ENCODE measurements at regions not wholly inside any gene's neighbourhood (a gene's known extent, or its start where the extent isn't known, plus 50 kb on each side); places are given as distances from the start of the nearest gene placed in this dataset.
"Not testable (repeated sequence)": the region's sequence is repeated elsewhere in the genome, so short reads cannot be mapped to it uniquely, and the experiment has no call there.

DNA sequence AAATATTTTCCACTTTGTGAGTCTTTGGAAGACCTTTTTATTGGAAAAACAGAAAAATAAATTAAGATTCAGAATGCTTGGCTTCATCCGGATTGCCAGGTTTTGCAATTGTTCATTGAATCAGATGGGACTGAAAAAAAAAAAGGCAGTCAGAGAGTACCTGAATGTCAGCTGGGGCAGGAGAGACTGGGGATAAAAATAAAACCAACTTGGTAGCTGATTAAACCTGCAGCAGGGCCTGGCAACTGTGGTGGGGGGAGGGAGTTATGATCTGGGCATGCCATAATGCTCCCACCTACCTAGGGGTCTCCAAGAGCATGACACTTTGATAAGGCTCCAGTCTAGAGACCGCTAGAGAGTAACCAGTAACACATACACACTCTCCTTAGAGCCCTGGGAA, 454.4 kb downstream of the DTWD2 start:
- no peak for DNase-seq
- Mint-ChIP-seq H3K4me3 (no peak overlapping the region), H3K36me3 (no peaks in the 10 kb centered on the region), H3K4me1 (no peaks in the 10 kb centered on the region), H3K27ac (no peak overlapping the region), H3K27me3 (no peaks in the 10 kb centered on the region), H3K9me3 (peaks cover 2% of the 10 kb centered on the region)
- CTCF ChIA-PET: interaction anchor here (0.7 kb wide), 1 partner anchor 77 kb away, joined by 3 read pairs; no protein-coding TSS in a partner anchor

DNA sequence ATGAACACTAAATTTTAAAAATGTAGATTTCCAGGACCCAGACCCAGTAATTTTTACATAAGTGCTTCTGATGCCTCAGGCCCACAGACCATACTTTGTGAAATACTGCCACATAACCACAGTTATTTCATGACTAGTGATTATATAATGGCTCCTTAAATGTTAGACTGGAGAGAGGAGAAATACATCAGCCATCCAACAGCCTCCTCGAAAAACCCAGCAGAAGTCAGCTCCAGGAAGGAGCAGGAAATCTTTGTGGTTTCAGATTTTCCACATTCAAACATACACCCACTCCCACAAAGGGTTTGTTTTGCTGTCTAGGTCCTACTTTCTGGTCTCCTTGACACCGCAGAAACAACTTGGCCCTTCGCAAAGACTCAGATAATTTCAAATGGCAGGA, 455.2 kb downstream of the DTWD2 start:
- no peaks in the 10 kb centered on the region for H3K4me1 Mint-ChIP-seq
- no peaks in the 10 kb centered on the region for H3K9me3 Mint-ChIP-seq
- H3K27me3 Mint-ChIP-seq: no peaks in the 10 kb centered on the region
- H3K36me3 Mint-ChIP-seq: no peaks in the 10 kb centered on the region
- no peak for DNase-seq
- H3K4me3 Mint-ChIP-seq: no peak overlapping the region
- H3K27ac Mint-ChIP-seq: no peak overlapping the region
- CTCF ChIA-PET: no interaction called here

DNA sequence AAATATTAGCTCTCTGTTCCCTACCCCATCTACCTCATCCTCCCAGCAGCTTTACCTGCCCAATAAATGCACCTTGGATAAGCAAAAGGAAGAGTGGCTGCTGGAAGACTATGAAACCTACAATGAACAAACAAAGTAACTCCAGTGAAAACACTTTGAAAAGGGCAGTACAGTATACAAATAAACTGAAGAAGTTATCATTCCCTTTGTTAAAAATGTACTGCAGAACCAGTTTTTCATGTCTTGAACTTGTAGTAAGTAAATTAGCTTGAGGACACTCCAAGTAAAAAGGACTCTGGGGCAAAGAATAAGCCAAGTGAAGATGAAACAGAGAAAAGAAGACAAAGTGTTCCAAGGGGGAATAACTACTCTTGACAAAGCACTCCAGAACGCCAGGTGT, 457.1 kb downstream of the DTWD2 start:
- Mint-ChIP-seq H3K9me3 (no peaks in the 10 kb centered on the region), H3K27ac (no peak overlapping the region), H3K4me1 (no peaks in the 10 kb centered on the region), H3K27me3 (no peaks in the 10 kb centered on the region), H3K4me3 (no peak overlapping the region), H3K36me3 (no peaks in the 10 kb centered on the region)
- CTCF ChIA-PET: no interaction called here
- DNase-seq: no peak

DNA sequence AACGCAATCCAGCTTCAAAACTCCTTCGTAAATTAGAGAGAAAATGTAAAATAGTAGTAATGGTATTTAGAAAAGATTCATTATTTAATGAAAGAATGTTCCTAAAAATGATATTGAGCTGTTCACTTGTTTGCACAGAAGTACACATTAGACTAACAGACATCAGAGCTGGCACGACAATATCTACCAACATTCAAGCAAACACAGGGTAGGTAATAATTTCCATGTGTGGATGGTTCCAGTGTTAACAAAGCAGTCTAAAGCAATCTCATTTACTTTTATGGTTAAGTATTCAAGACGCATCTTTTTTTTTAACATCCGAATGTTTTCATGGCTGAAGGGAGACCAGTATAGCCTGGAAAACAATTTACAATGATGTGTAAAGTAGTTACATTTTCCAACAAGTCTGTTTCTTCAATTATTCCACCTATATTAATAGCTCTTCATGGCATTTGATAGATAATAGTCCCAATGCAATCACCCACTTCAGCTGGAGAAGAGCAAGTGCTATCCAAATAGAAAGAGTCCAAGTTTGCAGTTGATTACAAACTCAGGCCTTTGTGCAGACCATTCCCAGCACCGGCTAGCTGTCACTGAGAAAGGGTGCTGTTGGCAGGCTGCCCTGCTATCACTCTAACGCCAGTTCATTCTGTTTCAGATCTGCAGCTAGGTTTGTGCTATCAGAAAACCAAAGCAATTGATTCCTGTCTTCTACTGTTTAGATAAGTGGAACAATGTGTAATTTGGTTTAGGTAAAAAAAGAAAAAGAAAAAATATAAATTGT, 458.8 kb downstream of the DTWD2 start:
- CTCF ChIA-PET: interaction anchor here (0.5 kb wide), 1 partner anchor 1973 kb away, joined by 3 read pairs; no protein-coding TSS in a partner anchor
- Mint-ChIP-seq H3K27ac (no peak overlapping the region), H3K4me3 (no peak overlapping the region), H3K36me3 (no peaks in the 10 kb centered on the region), H3K27me3 (no peaks in the 10 kb centered on the region), H3K9me3 (no peaks in the 10 kb centered on the region), H3K4me1 (no peaks in the 10 kb centered on the region)
- no peak for DNase-seq

DNA sequence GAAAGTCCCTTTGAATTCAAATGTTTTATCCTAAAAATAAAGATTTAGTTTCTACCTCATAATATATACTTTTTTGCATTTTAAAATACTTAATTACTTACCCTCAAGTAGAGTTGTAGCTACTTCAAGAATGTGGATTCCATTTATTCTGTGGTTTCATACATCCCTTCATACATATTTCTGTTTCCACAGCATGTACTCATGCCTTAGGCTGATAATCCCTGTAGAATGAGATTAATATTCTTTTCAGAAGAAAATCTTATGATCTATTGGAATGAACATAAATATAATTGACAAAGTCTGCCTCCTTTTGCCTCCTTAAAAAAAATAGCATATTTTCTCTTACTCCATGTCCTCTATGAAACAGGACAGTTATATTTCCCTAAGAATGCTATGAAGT, 465.7 kb downstream of the DTWD2 start:
- no peak for DNase-seq
- no peaks in the 10 kb centered on the region for H3K27me3 Mint-ChIP-seq
- H3K4me1 Mint-ChIP-seq: no peaks in the 10 kb centered on the region
- CTCF ChIA-PET: no interaction called here
- no peak overlapping the region for H3K27ac Mint-ChIP-seq
- H3K4me3 Mint-ChIP-seq: no peak overlapping the region
- H3K36me3 Mint-ChIP-seq: no peaks in the 10 kb centered on the region
- H3K9me3 Mint-ChIP-seq: no peaks in the 10 kb centered on the region

GRCh38 chr5:118520771-118521415, 467.5 kb downstream of the DTWD2 start:
- Mint-ChIP-seq H3K4me3 (no peak overlapping the region), H3K36me3 (no peaks in the 10 kb centered on the region), H3K27ac (no peak overlapping the region), H3K9me3 (no peaks in the 10 kb centered on the region), H3K4me1 (no peaks in the 10 kb centered on the region), H3K27me3 (no peaks in the 10 kb centered on the region)
- DNase-seq: no peak
- CTCF ChIA-PET: no interaction called here

DNA sequence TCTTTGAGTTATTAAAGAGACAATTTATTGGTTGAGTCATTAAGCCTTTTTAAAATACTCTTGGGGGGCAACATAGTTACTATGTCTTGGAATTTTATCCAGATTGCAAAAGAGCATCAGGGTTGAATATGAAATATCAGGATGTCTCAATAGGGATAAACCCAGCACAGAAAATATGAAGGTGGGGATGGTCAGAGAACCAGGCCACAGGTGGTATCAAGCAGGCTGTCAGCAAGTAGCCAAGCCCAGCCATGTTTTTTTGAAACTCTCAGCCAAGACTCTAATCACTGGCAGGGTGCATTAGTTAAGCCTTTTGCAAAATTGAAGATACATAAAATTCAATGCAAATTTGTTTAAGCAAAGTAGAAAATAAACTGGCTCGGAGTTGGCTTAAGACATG, 468.9 kb downstream of the DTWD2 start:
- Mint-ChIP-seq H3K9me3 (no peaks in the 10 kb centered on the region), H3K36me3 (no peaks in the 10 kb centered on the region), H3K4me1 (no peaks in the 10 kb centered on the region), H3K4me3 (no peak overlapping the region), H3K27me3 (no peaks in the 10 kb centered on the region), H3K27ac (no peak overlapping the region)
- CTCF ChIA-PET: no interaction called here
- DNase-seq: no peak

- H3K4me3 Mint-ChIP-seq: no peak overlapping the region
- no peaks in the 10 kb centered on the region for H3K36me3 Mint-ChIP-seq
- no peak overlapping the region for H3K27ac Mint-ChIP-seq
- no peaks in the 10 kb centered on the region for H3K4me1 Mint-ChIP-seq
- H3K27me3 Mint-ChIP-seq: no peaks in the 10 kb centered on the region
- DNase-seq: no peak
- CTCF ChIA-PET: no interaction called here
- no peaks in the 10 kb centered on the region for H3K9me3 Mint-ChIP-seq
These were observed 469.6 kb downstream of the DTWD2 start for GRCh38 chr5:118518720-118519119.

GRCh38 chr5:118511846-118512245, 476.5 kb downstream of the DTWD2 start:
- H3K9me3 Mint-ChIP-seq: no peaks in the 10 kb centered on the region
- H3K4me3 Mint-ChIP-seq: no peak overlapping the region
- DNase-seq: no peak
- H3K27ac Mint-ChIP-seq: no peak overlapping the region
- CTCF ChIA-PET: interaction anchor here (0.7 kb wide), 1 partner anchor 53 kb away, joined by 3 read pairs; no protein-coding TSS in a partner anchor
- no peaks in the 10 kb centered on the region for H3K4me1 Mint-ChIP-seq
- no peaks in the 10 kb centered on the region for H3K27me3 Mint-ChIP-seq
- no peaks in the 10 kb centered on the region for H3K36me3 Mint-ChIP-seq

- H3K36me3 Mint-ChIP-seq: no peaks in the 10 kb centered on the region
- no peaks in the 10 kb centered on the region for H3K4me1 Mint-ChIP-seq
- H3K9me3 Mint-ChIP-seq: peaks cover 15% of the 10 kb centered on the region
- H3K27me3 Mint-ChIP-seq: no peaks in the 10 kb centered on the region
- DNase-seq: no peak
- no peak overlapping the region for H3K4me3 Mint-ChIP-seq
- CTCF ChIA-PET: no interaction called here
- H3K27ac Mint-ChIP-seq: no peak overlapping the region
These were observed 482.0 kb downstream of the DTWD2 start for GRCh38 chr5:118506217-118506852.

GRCh38 chr5:118502232-118502631, 486.1 kb downstream of the DTWD2 start:
- H3K36me3 Mint-ChIP-seq, H3K4me1 Mint-ChIP-seq, H3K4me3 Mint-ChIP-seq, CTCF ChIA-PET, H3K27me3 Mint-ChIP-seq, H3K27ac Mint-ChIP-seq, DNase-seq: not testable (repeated sequence)
- H3K9me3 Mint-ChIP-seq: peaks cover 15% of the 10 kb centered on the region

- H3K36me3 Mint-ChIP-seq: no peaks in the 10 kb centered on the region
- no peaks in the 10 kb centered on the region for H3K27me3 Mint-ChIP-seq
- no peaks in the 10 kb centered on the region for H3K9me3 Mint-ChIP-seq
- no peak overlapping the region for H3K27ac Mint-ChIP-seq
- CTCF ChIA-PET: no interaction called here
- H3K4me3 Mint-ChIP-seq: no peak overlapping the region
- no peak for DNase-seq
- H3K4me1 Mint-ChIP-seq: no peaks in the 10 kb centered on the region
These were observed 497.0 kb downstream of the DTWD2 start for GRCh38 chr5:118491351-118491750.

DNA sequence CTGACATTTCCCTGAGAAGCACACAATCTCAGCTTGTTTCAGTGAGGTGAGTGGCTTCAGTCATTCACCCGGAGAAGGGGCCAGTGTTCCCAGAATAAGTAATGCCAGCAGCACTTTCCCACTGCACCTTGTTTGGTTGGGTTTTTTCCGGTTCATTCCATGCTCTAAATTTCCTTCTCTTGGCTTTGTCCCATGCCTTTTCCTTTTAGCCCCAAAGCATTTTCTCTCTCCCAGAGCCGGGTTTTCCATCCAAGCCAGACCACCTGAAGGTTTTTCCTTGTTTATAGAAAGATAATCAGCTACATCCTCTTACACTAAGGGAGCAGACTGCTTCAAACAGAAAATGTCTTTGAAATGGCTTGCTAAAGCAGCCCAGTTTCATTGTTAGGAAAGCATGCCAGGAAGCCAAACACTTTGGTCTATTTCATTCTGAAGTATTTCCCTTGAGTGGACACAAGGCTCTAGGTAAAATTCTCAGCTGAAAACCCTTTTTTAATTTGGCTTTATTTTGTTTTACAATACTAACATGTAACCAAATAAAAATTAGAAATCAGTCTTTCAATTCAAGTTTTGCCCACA, 501.6 kb downstream of the DTWD2 start:
- H3K4me3 Mint-ChIP-seq: no peak overlapping the region

GRCh38 chr5:118479285-118479684, 509.1 kb downstream of the DTWD2 start:
- H3K27ac Mint-ChIP-seq: no peak overlapping the region
- H3K4me1 Mint-ChIP-seq: no peaks in the 10 kb centered on the region
- CTCF ChIA-PET: no interaction called here
- H3K36me3 Mint-ChIP-seq: no peaks in the 10 kb centered on the region
- no peak for DNase-seq
- H3K4me3 Mint-ChIP-seq: no peak overlapping the region
- no peaks in the 10 kb centered on the region for H3K27me3 Mint-ChIP-seq
- H3K9me3 Mint-ChIP-seq: peaks cover 8% of the 10 kb centered on the region

More for the DNA sequence above, 501.6 kb downstream of the DTWD2 start:
- H3K27ac Mint-ChIP-seq: no peak overlapping the region
- no peaks in the 10 kb centered on the region for H3K36me3 Mint-ChIP-seq
- CTCF ChIA-PET: no interaction called here
- no peaks in the 10 kb centered on the region for H3K27me3 Mint-ChIP-seq
- H3K4me1 Mint-ChIP-seq: no peaks in the 10 kb centered on the region
- no peak for DNase-seq
- peaks cover 3% of the 10 kb centered on the region for H3K9me3 Mint-ChIP-seq

DNA sequence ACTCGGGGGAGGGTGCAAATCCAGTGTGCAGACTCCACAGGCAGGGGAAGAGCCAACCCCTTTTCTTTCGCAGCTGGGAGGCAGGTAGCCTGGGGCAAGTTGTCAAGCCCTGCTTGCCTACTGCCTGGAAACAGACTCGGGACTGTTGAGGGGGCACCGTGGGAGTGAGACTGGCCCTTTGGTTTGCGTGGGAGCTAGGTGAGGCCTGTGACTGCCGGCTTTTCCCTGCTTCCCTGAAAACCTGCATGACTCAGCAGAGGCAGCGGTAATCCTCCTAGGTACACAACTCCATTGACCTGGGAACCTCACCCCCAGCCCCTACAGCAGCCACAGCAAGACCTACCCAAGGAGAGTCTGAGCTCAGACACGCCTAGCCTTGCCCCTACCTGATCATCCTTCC, 509.5 kb downstream of the DTWD2 start:
- Mint-ChIP-seq H3K27ac (no peak overlapping the region), H3K27me3 (no peaks in the 10 kb centered on the region), H3K9me3 (peaks cover 5% of the 10 kb centered on the region), H3K36me3 (no peaks in the 10 kb centered on the region), H3K4me1 (no peaks in the 10 kb centered on the region), H3K4me3 (no peak overlapping the region)
- CTCF ChIA-PET: no interaction called here
- no peak for DNase-seq

Data from activated naive CD4-positive, alpha-beta T cell treated with anti-CD3 and anti-CD28 coated beads, Interleukin-2, amount 10 ng/mL, durations not matched to agents 7 days and 5 days (primary cell).